Omental fat pad (tissue), 3 donors: ENCODE measurements at regions not wholly inside any gene's neighbourhood (a gene's known extent, or its start where the extent isn't known, plus 50 kb on each side); places are given as distances from the start of the nearest gene placed in this dataset.

Experiments
- ATAC-seq: fragments of 150-250 bp; one replicate; pipeline ENCODE4 v1.9.1; 2016; ENCODE audit warnings: mild to moderate bottlenecking, moderate library complexity; ENCODE audit not compliant: low FRiP score
- DNase-seq: peaks from one replicate; pipeline ENCODE4 v3.0.0-alpha.2; 2019; ENCODE audit warnings: low spot score
- CTCF ChIP-seq, 3 donors: fragments of 450-650 bp; IDR thresholded peaks; one replicate each; pipeline ENCODE4 v1.5.1; 2016 to 2017; ENCODE audit warnings: antibody characterized with exemption in 3 of 3, mild to moderate bottlenecking in 3 of 3, moderate library complexity in 2 of 3

DNA sequence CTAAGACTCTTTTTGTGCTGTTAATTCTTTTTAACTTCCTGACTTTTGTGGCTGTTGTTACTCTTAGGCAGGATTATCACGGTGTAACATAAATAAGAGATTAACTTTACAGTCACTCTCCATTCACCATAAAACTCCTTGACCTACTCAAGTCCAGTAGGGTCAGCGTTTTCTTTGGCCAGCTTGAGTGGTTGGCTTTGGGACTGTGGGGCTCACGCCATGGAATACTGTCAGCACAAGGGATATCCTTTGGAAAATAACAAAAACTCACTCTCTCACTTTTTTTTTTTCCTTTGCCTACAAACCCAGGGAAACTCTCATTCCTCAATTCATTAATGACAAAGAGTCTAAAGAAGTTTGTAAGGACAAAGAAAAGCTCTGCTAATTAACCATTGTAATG, 89.4 kb upstream of the TLL1 start:
- DNase-seq = no peak
- no peak for TF ChIP-seq CTCF (IDR thresholded peaks at IDR 0.05)
- no peak for ATAC-seq

- DNase-seq (no peak), ATAC-seq (no peak)
- TF ChIP-seq CTCF (IDR thresholded peaks at IDR 0.05) = no peak
These were observed 88.4 kb upstream of the TLL1 start for GRCh38 chr4:165784672-165785071.

DNA sequence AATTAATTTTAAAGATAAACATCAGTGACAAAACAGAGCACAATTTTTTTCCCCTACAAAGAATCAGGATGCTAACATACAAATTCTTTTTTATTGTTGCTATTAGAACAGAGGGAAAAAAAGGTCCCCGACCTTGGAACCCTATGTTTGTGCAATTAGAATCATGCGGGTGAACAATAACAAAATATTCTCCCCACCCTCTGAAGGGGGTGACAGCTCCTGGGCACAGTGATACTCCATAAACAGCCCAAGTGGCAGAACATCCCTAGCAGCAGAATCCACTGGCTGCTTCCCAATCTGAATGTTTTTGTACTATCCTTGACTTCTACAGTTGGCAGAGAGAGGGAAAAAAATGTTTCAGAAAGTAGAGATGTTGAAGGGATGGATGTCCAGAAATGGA, 87.7 kb upstream of the TLL1 start:
- DNase-seq (no peak), ATAC-seq (no peak)
- no peak for TF ChIP-seq CTCF (IDR thresholded peaks at IDR 0.05)

DNA sequence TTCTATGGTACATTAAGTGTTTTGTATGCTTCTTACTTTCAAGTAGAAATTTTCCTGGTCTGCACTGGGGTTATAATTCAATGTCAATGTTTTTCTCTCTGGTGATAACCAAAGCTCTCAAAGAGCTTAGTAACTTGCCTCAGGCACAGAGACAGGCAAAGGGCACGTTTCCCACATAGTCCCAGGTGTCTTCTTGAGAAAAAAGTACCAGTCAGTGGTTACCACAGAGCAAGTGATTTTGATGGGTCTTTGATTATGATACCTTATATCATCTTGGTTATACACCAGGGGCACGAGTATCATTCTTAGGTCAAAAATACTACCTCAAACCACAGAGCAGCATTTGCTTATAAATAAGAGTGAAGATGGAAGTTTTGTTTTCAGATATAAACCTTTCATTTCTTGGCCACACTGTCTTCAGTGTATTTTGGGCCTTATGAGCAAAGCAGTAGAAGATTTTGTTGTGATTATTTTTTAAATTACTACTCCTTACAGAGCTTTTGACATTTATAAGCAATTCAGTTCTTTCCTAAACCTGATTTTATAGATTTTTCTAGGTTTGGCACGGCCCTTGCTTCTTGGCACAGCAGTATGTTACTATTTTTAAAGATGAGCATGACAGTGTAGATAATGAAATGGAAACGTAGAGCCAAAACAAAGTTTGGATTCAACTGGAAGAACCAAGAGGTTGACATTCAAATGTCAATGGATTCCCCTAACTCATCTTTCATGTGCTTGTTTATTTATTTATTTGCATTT, 85.3 kb upstream of the TLL1 start:
- DNase-seq (no peak), ATAC-seq (no peak)
- TF ChIP-seq CTCF (IDR thresholded peaks at IDR 0.05) = no peak

DNA sequence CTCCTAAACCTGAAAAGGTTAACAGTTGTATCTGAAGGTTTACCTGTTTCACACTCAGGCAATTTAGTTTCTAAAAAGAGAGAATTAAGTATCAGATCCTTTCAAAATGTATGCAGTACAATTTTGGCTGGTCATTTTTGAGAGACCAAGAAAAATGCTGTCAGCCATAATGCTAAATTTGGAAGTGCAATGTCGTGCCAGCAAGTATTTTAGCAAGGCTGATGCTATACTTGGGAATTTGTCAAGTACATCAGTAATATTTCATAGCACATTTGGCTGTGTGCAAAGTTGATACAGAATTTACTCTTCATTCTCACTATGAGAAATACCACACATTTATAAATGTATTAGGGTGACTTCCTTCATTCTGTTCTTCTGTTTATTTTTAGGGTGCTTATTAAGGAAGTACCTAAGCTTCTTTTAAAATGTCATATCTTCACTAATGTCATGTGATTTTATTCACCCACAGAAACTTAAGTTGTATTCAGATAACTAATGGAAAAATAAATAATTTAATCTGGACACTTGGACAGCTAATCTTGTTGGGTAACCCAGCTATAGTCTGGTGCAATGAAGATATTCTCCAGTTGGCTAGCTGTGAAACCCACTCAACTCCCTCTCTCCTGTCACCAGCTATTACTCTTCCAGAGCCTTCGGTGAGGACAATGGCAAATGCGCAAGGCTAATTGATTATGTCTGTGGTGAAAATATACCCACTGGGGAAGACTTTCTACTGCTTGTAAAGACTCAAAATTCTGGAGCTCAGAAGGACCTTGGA, 84.2 kb upstream of the TLL1 start:
- no peak for ATAC-seq
- no peak for TF ChIP-seq CTCF (IDR thresholded peaks at IDR 0.05)

GRCh38 chr4:165793236-165793635, 79.8 kb upstream of the TLL1 start:
- no peak for TF ChIP-seq CTCF (IDR thresholded peaks at IDR 0.05)
- DNase-seq (no peak), ATAC-seq (no peak)

More for the DNA sequence above, 84.2 kb upstream of the TLL1 start:
- DNase-seq = no peak

DNA sequence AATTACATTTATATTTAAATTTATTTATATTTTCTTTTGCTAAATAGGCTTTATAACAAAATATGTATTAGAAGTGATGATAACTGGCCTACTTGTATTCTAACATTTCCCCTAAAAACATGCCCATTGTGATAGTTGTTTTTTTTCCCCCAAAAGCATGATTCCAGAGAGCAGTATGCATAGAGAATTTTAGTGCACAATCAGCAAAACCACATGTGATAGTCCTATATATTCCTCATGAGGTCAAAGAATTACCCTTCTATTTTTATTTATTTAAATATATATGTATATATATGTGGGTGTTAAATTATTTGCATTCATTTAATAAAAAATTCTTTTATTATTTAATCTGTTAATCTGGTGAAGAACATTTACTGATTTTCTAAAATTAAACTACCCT, 78.2 kb upstream of the TLL1 start:
- DNase-seq (no peak), ATAC-seq (no peak)
- TF ChIP-seq CTCF (IDR thresholded peaks at IDR 0.05) = no peak
